LoVo (cell line): ENCODE measurements at regions not wholly inside any gene's neighbourhood (a gene's known extent, or its start where the extent isn't known, plus 50 kb on each side); places are given as distances from the start of the nearest gene placed in this dataset.
"Not testable (repeated sequence)": the region's sequence is repeated elsewhere in the genome, so short reads cannot be mapped to it uniquely, and the experiment has no call there.

Experiments
- DNase-seq: peaks from one replicate; pipeline ENCODE4 v3.0.0-alpha.2; 2016; ENCODE audit warnings: low spot score

DNA sequence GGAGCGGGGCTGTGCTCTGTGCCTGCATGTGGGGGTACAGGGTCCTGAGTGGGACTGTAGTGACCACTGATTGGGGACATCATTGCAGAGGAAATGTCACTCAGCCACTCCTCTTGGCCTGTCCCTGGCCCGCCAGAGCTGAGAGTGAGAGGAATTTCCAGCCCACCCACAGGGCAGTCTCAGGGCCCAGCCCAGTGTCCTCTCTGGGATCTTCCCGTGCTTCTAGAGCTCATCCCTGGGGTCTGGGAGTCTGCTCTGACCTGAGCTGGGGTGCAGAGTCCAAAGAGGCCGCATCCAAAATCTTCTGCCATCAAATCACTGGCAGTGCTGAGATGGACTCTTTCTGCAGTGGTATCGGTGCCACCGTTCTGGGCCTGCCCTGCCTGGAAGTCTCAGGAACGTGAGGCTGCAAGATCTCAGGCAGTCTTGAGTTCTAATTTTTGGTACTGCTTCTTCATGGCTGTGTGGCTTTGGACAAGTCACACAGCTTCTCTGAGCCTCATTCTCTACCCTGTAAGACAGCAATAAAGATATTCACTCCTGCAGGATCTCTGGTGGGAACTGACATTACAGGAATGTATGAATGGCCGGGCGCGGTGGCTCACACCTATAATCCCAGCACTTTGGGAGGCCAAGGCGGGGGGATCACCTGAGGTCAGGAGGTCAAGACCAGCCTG is 100.8 kb upstream of the TARDBP start:
- DNase-seq = no peak

DNA sequence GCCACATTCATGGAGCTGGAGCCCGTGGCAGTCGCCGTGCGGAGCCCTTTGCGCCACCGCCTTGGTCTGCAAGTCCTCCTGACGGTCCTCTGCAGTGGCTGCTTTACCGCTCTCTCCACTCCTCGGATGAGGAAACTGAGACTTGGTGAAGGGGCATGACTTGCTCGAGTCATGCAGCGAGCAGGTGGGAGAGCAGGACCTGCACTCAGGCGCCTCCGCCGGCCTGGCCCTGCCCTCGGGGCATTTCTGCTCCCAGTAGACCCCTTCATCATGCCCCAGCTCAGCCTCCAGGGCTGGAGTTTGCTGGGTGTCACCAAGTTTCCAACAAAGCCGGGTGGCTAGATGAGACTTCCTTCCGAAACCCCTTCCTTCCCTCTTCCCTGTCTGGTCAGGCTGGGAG is 100.0 kb upstream of the TARDBP start:
- no peak for DNase-seq

DNA sequence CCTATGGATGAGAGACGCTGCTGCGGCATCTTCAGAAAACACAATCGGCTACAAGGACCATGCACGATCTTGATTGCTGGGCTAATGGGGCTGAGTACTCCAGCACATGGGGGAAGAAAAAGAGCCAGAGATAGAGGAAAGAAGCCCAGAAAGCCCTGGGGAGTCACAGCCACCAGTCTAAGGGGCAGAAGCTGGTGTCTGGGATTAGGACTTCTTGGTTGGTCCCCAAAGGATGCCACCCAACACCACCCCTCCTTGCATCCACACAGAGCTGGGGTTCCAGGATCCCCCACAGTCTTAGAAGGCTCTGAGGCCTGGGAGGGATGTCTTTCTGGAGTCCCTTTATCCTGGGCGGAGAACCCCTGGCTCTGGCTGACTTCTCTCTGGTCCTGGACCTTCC is 98.4 kb upstream of the TARDBP start:
- no peak for DNase-seq

DNA sequence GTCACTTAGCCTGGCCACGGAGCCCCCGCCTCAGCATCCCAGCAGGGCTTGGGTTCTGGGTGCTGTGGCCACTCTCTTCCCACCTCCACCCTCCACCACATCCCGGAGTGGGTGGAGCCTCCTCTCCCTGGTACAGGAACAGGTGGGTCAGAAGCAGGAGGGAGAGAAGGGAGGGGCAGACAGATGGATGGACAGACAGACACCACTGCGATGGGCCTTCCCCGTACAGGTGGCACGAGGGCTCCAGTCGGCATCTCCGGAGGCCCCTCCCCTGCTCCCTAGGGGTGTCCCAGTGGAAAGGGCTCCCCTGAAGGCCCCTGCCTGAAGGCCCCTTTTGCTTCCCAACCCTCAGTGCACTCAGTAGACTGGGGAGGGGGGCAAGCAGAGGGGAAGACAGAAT is 96.9 kb upstream of the TARDBP start:
- DNase-seq = no peak

DNA sequence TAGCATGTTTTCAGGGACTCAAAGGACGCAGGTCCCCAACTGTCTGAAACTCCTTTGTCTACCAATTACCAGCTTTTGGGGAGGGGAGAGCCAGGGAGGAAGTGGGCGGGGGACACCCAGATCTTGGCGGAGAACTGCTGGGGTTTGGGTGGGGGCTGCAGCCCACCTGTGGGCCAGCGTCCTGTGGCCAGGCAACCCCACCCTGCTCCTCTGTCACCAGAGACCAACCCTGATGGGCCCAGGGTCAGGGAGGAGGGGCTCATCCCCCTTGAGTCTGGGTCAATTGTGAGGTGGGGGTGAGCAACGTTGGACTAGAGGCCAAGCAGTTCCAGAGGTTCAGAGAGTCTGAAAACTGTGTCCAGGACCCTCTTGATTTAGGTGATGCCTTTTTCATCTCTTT is 96.1 kb upstream of the TARDBP start:
- no peak for DNase-seq

DNA sequence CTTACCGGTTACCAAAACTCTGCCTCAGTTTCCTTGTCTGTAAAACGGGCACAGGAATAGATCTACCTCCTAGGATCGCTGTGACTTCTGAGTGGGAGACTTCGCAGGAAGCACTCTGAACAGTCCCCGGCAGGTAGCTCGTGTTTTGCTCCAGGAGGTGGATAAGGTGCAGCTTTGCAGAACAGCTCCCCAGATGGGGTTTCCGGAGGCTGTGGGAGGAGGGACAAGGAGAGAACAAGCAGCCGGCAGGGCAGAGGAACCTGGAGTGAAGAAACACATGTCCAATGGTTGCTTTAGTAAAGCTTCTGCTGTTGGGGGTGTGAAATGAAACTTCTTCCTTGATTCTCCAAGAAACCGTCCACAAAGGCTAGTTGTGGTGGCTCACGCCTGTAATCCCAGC is 95.5 kb upstream of the TARDBP start:
- no peak for DNase-seq

DNA sequence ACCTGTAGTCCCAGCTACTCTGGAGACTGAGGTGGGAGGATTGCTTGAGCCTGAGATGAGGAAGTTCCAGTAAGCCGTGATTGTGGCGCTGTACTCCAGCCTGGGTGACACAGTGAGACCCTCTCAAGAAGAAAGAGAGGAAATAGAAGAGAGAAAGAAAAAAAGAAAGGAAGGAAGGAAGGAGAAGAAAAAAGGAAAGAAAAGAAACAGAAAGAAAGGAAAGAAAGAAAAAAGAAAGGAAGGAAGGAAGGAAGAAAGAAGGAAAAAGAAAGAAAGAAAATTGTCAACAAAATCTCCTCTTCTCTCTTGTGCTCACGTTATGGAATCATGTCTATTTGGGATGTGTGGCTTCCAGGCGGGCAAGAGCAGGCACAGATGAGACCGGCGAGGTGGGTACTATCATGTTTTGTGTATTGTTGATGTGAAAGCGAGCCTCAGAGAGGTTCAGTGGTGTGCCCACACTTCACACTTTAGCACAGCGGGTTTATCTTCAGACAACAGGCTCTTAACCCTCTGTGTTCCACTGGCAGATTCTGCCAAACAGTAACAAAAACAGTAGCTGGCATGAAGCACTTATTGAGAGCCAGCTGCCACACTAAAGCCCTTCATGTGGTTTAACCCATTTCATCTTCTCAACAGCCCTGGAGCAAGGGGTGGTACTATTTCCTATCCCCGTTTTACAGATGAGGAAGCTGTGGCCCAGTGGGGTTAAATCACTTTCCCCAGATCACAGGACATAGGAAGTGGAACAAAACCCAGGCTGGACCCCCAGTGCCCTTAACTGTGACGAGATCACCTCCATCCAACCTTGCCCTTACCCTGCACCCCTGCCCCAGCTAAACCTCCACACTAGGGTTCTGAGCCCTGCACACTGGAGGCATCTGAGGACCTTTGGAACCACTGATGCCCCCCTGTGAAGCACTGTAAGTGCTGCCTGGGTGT is 94.7 kb upstream of the TARDBP start:
- DNase-seq = no peak

DNA sequence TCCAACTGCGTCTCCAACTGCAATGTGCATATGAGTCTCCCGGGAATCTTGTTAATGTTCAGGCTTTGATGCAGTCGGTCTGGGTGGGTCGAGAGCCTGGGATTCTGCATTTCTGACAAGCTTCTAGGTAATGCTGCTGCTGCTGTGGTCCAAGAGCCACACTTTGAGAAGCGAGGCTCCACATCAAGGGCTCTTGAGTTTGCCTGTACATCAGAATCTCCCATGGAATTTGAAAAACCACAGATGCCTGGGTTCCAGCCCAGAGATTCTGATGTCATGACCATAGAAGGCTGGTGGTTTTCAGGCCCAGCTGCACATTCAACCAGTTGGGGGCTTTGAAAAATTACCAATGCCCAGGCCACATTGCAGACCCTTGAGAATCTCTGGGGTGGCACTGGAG is 93.9 kb upstream of the TARDBP start:
- DNase-seq = no peak

DNA sequence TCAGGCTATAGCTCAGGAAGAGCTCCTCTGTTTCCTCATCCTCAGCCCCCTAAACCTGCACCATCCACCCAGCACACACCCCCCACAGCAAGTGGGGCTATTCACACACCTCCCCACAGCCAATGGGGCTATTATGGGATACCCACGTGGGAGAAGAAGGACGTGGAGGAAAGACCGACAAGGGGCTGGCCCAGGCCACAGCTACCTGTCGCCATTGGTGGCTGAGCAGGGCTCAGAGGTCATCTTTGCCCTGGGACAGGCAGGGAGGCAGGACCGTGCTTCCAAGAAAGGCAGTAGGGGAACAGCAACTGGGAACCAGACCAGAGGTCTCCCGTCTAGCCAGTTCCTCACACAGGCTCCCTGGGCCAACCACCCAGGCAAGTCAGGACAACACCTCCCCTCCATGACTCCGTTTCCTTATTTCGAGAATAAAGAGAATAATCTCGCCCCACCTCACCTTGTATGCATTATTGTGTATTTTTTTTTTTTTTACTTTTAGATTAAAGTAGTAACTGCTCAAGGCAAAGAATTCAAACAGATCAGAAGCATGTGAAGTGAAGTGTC is 92.3 kb upstream of the TARDBP start:
- DNase-seq = no peak

DNA sequence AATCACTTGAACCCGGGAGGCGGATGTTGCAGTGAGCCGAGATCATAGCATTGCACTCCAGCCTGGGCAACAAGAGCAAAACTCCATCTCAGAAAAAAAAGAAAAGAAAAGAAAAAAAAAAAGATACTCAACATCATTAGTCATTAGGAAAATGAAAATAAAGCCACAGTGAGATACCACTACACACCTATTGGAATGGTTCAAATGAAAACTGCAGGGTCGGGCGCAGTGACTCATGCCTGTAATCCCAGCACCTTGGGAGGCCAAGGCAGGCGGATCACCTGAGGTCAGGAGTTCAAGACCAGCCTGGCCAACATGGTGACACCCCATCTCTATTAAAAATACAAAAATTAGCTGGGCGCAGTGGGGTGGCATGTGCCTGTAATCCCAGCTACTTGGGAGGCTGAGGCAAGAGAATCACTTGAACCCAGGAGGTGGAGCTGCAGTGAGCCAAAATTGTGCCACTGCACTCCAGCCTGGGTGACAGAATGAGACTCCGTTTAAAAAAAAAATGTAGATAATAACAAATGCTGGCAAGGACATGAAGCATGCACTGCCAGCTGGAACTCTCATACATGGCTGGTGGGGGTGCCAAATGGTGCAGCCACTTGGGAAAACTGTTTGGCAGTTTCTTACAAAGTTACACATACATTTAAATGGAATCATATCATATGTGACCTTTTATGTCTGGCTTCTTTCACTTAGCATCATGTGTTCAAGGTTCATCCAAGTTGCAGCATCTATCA is 90.0 kb upstream of the TARDBP start:
- not testable (repeated sequence) for DNase-seq

DNA sequence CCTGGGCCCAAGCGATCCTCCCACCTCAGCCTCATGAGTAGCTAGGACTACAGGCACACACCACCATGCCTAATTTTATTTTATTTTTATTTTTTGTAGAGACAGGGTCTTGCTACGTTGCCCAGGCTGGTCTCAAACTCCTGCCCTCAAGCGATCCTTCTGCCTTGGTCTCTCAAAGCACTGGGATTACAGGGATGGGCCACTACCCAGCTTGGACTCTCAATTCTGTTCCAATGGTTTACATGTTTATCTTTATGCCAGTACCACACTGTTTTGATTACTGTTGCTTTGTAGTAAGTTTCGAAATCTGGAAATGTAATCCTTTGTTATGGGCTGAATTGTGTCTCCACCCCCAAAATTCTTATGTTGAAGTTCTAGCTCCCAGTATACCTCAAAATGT is 88.4 kb upstream of the TARDBP start:
- DNase-seq = no peak

DNA sequence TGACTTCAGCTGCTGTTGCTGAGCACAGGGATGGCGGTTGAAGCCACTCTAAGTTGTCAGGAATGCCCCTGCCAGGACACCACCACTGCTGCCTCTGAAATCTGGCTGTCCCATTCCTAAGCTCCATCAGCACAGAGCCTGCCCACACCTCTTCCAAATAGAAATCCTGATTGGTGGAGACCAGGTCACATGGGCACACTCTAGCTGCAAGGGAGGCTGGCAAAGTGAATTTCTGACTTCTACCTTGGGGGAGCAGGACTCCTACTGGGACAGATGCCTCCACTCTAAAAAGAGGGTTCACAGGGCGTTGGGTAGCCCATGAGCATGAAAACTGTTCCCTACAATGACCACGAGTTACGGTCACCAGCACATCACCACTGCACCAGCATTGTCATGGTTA is 83.8 kb upstream of the TARDBP start:
- no peak for DNase-seq

DNA sequence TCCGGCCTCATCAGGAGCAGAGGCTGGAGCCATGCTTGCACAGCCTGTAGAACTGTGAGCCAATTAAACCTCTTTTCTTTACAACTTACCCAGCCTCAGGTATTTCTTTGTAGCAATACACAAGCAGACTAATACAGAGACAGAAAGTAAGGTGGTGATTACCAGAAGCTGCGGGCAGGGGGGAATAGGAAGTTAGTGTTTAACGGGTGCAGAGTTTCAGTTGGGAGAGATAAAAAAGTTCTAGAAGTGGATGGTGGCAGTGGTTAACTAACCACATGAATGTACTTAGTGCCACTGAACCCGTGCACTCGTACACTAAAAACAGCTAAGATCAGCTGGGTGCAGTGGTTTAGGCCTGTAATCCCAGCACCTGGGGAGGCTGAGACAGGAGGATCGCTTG is 80.4 kb upstream of the TARDBP start:
- no peak for DNase-seq

DNA sequence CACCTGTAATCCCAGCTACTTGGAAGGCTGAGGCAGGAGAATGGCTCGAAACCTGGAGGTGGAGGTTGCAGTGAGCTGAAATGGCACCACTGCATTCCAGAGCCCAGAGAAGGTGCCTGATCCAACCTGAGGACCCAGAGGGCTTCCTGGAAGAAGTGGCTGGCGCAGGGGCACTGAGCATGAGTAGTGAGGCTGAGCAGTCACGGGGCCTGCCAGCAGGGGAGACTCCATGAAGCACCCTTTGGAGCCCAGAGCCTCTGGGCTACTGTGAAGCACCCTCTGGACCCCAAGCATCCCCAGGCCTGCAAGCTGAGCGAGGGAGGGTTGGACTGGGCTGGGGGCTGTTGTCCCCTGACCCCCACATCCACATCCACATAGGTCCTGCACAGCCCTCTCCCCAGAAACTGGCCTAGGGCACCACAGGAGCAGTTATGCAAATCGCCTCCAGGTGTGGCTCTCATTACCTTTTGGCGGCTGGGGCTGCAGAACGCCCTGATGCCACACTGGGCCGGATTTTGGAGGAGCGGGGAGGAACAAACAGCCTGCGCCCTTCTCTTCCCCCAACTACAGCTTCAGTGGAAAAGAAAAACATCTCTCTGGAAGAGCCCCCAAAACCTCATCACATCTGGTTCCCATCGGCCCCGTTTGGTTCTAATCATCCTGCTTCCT is 78.2 kb upstream of the TARDBP start:
- no peak for DNase-seq

DNA sequence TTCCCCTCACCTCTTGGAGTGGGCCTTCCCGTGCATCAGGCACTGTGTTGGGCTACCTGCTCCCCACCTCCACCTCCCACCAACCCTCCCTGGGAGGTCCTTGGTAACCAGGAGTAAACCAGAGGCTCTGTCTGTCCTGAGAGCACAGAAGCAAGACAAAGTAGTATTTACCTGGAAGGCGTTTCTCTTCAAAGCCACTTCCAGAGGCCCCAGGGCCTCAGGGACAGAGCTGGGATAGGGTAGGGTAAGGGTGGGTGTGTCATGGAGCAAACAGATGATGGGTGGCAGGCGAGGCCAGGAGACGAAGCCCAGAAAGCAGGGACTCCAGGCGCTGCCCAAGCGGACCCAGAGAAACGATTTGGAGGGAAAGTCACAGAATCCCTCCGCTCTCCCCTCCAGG is 77.2 kb upstream of the TARDBP start:
- DNase-seq = no peak

DNA sequence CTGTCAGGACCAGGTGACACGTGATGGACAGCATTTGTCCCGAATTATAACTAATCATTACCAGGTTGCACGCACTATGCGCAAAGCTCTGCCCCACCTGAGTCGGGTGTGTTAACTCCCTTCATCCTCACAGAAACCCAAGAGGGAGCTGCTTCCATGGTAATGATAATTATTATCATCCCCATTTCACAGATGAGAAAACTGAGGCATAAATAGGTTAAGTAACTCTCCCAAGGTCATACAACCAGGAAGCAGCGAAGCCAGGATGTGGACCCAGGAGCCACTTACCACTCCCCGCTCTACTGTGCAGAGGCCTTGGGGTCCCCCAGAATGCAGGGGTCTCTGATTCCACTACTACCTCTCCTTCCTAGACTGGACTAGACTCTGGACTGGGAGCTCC is 76.7 kb upstream of the TARDBP start:
- DNase-seq = no peak

DNA sequence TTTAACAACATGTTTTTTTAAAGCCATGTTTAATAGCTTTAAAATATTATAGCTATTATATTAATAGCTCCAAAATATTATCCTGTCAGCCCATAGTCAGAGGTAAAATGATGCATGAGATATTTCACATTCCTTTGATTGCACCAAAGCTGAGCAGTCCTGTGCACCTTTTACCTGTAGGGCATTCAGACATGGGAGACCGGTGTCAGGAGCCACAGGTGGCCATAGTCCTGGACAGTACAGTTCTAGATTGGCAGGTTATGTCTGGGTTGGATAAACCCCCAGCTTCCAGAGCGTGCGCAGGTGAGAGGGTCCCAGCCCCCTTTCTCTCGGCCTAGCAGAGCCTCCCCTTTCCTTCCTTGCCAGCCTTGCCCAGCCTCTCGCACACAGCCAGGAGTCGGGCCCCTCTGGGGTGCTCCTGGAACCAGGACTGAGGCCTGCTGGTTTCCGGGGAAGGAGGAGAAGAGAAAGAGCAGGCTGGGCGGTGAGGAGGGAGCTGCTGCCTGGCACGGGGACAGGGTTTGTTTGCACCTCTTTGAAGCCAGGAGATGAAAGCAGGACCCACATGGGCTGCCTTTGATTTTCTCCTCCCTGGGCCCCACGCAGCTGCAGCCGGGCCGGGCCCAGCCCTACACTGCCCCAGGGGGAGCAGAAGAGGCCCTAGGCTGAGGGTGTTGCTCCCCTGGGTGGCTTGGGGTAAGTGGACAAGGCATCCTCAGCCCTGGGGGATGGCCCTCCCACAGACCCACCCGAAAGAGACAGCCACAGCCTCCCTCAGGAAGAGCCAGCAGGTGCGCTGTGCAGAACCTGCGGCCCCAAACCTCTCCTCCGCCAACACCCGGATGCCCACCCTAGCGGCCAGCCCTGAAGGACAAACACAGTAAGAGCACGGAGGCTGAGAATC is 75.2 kb upstream of the TARDBP start:
- DNase-seq = no peak

DNA sequence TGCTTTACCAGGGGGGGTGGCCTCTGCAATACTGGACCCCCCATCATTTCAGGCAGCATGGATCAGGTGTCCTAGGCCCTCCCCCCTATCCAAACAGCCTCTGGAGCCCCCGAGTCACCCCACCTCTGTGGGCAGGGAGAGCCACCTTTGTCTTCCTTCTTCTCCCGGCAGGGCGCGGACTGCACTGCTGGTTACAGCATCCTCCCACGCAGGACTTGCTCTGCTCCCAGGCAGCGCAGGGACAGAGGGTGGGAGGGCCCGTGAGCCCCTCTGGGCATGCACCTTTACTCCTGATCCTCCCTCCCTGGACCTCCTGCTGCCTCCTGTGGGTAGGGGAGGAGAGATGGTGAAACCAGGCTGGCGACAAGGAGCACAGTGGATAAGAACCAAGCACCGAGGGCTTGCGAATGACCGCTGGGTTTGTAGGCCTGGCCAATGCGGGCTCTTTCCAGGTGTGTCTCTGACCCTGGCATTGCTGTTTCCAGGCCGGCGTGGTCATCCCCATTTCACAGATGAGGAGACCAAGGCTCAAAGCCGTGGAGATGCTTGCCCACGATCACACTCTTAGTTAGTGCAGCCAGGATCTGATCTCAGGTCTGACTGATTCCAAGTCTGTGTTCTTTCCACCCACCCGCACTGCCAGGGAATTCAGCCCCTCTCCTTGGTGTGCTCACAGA is 73.6 kb upstream of the TARDBP start:
- no peak for DNase-seq

DNA sequence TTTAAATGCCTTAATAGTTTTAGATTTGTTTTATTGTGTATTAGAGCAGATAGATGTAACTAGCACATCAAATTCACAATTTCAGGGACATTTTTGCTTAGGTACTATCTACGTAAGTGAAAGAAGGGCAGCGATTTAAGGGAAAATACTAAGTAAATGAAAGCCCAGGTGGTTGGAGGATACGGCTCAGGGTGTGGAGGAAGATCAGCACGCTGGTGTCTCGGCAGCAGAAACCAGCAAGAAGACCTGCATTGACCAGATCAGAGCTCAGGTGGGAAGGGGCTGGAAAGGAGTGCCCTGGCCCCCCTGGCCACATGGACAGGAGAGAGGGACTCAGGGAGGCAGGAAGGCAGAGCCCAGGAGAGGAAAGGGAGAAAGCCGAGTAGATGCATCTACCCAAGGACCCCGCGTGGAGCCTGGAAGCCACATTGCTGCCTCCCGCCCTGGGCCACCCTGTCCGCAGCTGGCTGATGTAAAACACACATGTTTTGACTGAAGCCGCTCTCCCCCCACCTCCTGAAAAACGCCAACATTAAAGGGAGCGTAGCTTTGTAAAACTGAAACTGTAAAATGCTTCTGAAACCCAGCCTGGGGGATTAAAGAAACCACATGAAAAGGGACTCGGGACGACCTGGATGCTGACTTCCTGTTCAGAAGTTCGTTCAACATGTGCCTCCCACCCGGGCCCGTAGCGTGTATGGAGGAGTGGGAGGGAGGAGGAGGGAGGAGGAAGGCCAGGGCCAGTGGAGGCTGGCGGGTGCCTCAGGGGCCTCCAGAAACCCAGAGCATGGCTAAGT is 72.6 kb upstream of the TARDBP start:
- no peak for DNase-seq

DNA sequence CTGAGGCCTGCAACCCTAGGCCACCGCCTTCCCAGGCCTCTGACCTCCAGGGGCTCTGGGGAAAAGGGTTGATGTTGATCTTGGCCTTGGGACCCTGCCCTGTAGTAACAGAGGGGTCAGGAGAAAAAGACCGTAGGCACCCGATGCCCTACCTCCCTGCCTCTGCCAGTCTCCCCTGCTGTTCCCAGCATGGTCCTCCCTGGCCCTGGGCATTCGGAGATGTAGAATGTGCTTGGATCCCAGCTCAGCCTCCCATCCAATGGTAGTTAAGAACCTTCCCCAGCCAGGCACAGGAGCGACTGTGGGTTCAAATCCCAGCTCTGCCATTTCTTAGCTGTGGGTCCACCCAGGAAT is 72.0 kb upstream of the TARDBP start:
- no peak for DNase-seq
